Small intestine (tissue), 7 donors: ENCODE measurements at regions not wholly inside any gene's neighbourhood (a gene's known extent, or its start where the extent isn't known, plus 50 kb on each side); places are given as distances from the start of the nearest gene placed in this dataset.

Source experiments
- DNase-seq, 2 donors: peaks; one replicate each; pipeline versions ENCODE4 v3.0.0 to v3.0.0-alpha.2; 2013
- FAIRE-seq: peaks from 2 replicates; lab custom pipeline; 2012; peaks lifted over from hg19 to GRCh38; lab: Jason Lieb, UNC
- H3K27ac ChIP-seq, 3 donors: one replicate each; pipeline ENCODE4 v1.5.1; 2013; ENCODE audit warnings: low read length in 2 of 3, mild to moderate bottlenecking in 2 of 3, control low read depth in 1 of 3, inconsistent platforms in 1 of 3, low read depth in 1 of 3, moderate library complexity in 1 of 3
- H3K27me3 ChIP-seq, 3 donors: one replicate each; pipeline ENCODE4 v1.6.1; 2013; ENCODE audit warnings: low read length in 3 of 3, inconsistent platforms in 1 of 3; ENCODE audit not compliant: control insufficient read depth in 3 of 3, insufficient read depth in 3 of 3
- H3K36me3 ChIP-seq, 3 donors: one replicate each; pipeline ENCODE4 v1.6.1; 2013; ENCODE audit warnings: low read length in 3 of 3, inconsistent platforms in 1 of 3, low read depth in 1 of 3, mild to moderate bottlenecking in 1 of 3, moderate library complexity in 1 of 3; ENCODE audit not compliant: control insufficient read depth in 3 of 3, insufficient read depth in 2 of 3
- H3K4me1 ChIP-seq, 3 donors: one replicate each; pipeline ENCODE4 v1.6.1; 2013; ENCODE audit warnings: low read length in 2 of 3, inconsistent platforms in 1 of 3, low read depth in 1 of 3, mild to moderate bottlenecking in 1 of 3, moderate library complexity in 1 of 3; ENCODE audit not compliant: control insufficient read depth in 3 of 3, insufficient read depth in 2 of 3
- H3K4me3 ChIP-seq, 3 donors: one replicate each; pipeline ENCODE4 v1.5.1; 2013; ENCODE audit warnings: low read length in 3 of 3, control low read depth in 1 of 3, inconsistent platforms in 1 of 3, low read depth in 1 of 3, mild to moderate bottlenecking in 1 of 3, moderate library complexity in 1 of 3
- H3K9me3 ChIP-seq, 2 donors: one replicate each; pipeline ENCODE4 v1.6.1; 2013; ENCODE audit warnings: low read depth in 1 of 2, low read length in 1 of 2; ENCODE audit not compliant: control insufficient read depth in 2 of 2, insufficient read depth in 1 of 2
- WGBS, 3 donors: extraction: QIAGEN DNeasy Blood & Tissue Kit; methylation state at CpG; one replicate each; pipeline ENCODE4 v1.1.7; 2013; 5-methylcytosine and 5-hydroxymethylcytosine counted together
- donor health status: healthy with polysubstance abuse.
- donor health status: control.
- donor health status: control.
- donor health status: Bipolar disorder and iron deficiency.
- donor health status: healthy.

- 87 to 91% (median 87%) methylated on average over 10 of the region's 10 CpGs for WGBS, 3 donors
- Histone ChIP-seq H3K36me3 (no peaks in the 10 kb centered on the region), H3K4me3 (no peak overlapping the region), H3K9me3 (peaks cover 0 to 3% of the 10 kb centered on the region in 2 donors), H3K27me3 (no peaks in the 10 kb centered on the region), H3K4me1 (no peaks in the 10 kb centered on the region), H3K27ac (no peak overlapping the region)
- DNase-seq (no peak), FAIRE-seq (no peak)
Measured at GRCh38 chr2:498493-499178, 178.6 kb downstream of the TMEM18 start.

- no peak for DNase-seq
- Histone ChIP-seq H3K27ac (no peak overlapping the region), H3K27me3 (peaks cover 0 to 2% (median 0%) of the 10 kb centered on the region in 3 donors), H3K9me3 (peaks cover 0 to 2% of the 10 kb centered on the region in 2 donors), H3K4me3 (no peak overlapping the region), H3K4me1 (no peaks in the 10 kb centered on the region), H3K36me3 (no peaks in the 10 kb centered on the region)
- WGBS, 3 donors: 65 to 78% (median 66%) methylated on average over 9 of the region's 9 CpGs
- no peak for FAIRE-seq
Measured at GRCh38 chr2:497770-498492, 179.3 kb downstream of the TMEM18 start.

GRCh38 chr2:496729-497128 lies 180.5 kb downstream of the TMEM18 start:
- no peak for FAIRE-seq
- H3K27me3 ChIP-seq: peaks cover 0 to 2% (median 0%) of the 10 kb centered on the region in 3 donors

DNA sequence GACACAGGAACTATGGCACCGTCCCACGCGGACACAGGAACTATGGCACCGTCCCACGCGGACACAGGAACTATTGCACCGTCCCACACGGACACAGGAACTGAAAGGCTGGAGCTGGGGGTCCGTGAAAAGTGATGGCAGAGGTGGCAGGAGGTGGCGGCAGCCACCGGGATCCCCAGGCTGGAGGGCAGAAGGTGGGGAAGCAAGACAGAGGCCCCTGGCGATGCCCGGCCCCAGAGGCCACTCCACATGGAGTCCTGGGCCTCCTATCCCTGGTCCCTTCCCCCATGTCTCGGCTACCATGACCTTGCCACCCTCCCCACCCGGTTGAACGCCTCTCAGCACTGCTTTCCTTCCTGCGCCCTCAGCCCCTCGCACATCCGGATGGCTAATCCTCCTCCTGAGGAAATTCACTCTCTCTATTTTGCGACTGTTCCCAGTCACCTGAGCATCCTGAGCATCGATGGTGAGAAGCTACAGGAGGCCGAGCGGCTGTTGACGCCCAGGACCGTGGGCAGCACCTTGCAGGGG lies 181.4 kb downstream of the TMEM18 start:
- Histone ChIP-seq H3K27ac (no peak overlapping the region), H3K27me3 (peaks cover 0 to 2% (median 0%) of the 10 kb centered on the region in 3 donors), H3K4me1 (no peaks in the 10 kb centered on the region), H3K36me3 (no peaks in the 10 kb centered on the region), H3K4me3 (no peak overlapping the region), H3K9me3 (no peaks in the 10 kb centered on the region)
- WGBS, 3 donors: 90% methylated on average over 20 to 25 of the region's 25 CpGs
- no peak for FAIRE-seq
- DNase-seq: no peak

More at GRCh38 chr2:496729-497128, 180.5 kb downstream of the TMEM18 start:
- 84 to 94% (median 93%) methylated on average over 24 of the region's 24 CpGs for WGBS, 3 donors
- no peak overlapping the region for H3K27ac ChIP-seq
- no peaks in the 10 kb centered on the region for H3K36me3 ChIP-seq
- DNase-seq: no peak
- no peaks in the 10 kb centered on the region for H3K9me3 ChIP-seq
- H3K4me3 ChIP-seq: no peak overlapping the region
- H3K4me1 ChIP-seq: no peaks in the 10 kb centered on the region

GRCh38 chr2:494853-495252 lies 182.4 kb downstream of the TMEM18 start:
- Histone ChIP-seq H3K27me3 (peaks cover 0 to 2% (median 0%) of the 10 kb centered on the region in 3 donors), H3K36me3 (no peaks in the 10 kb centered on the region), H3K4me3 (no peak overlapping the region), H3K4me1 (no peaks in the 10 kb centered on the region), H3K9me3 (no peaks in the 10 kb centered on the region), H3K27ac (no peak overlapping the region)
- DNase-seq (no peak), FAIRE-seq (no peak)
- WGBS, 3 donors: 79 to 90% (median 84%) methylated on average over 13 of the region's 13 CpGs

GRCh38 chr2:493228-493627 lies 184.0 kb downstream of the TMEM18 start:
- WGBS, 3 donors: 82 to 92% (median 88%) methylated on average over 4 of the region's 4 CpGs

GRCh38 chr2:492178-492577 lies 185.0 kb downstream of the TMEM18 start:
- FAIRE-seq (no peak), DNase-seq (no peak)
- no peaks in the 10 kb centered on the region for H3K9me3 ChIP-seq
- 74 to 83% (median 80%) methylated on average over 14 of the region's 14 CpGs for WGBS, 3 donors
- H3K4me3 ChIP-seq: no peak overlapping the region
- no peaks in the 10 kb centered on the region for H3K36me3 ChIP-seq
- H3K27me3 ChIP-seq: peaks cover 0 to 2% (median 0%) of the 10 kb centered on the region in 3 donors
- no peaks in the 10 kb centered on the region for H3K4me1 ChIP-seq
- H3K27ac ChIP-seq: no peak overlapping the region

More at GRCh38 chr2:493228-493627, 184.0 kb downstream of the TMEM18 start:
- H3K4me3 ChIP-seq: no peak overlapping the region
- DNase-seq (no peak), FAIRE-seq (no peak)
- peaks cover 0 to 2% (median 0%) of the 10 kb centered on the region in 3 donors for H3K27me3 ChIP-seq
- no peaks in the 10 kb centered on the region for H3K9me3 ChIP-seq
- no peak overlapping the region for H3K27ac ChIP-seq
- no peaks in the 10 kb centered on the region for H3K36me3 ChIP-seq
- no peaks in the 10 kb centered on the region for H3K4me1 ChIP-seq

DNA sequence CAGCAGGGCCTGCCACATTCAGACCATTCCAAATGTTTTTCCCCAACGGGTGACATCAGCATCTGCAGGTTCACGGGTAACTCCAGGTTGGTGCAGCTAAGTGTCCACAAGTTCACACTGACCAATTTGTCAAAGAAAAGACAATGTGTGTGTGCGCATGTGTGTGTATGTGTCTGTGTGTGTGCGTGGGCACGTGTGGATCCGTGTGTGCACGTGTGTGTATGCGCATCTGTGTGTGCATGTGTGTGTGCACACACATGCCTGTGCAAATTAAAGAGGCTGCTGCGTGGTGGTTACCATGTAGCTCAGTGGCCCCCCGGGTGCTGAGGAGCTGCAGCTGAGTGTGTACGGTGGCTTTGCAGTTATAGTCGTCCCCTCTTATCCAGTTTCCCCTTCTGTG lies 187.4 kb downstream of the TMEM18 start:
- no peaks in the 10 kb centered on the region for H3K4me1 ChIP-seq
- H3K27ac ChIP-seq: no peak overlapping the region
- peaks cover 0 to 2% (median 0%) of the 10 kb centered on the region in 3 donors for H3K27me3 ChIP-seq
- 86 to 90% (median 87%) methylated on average over 12 of the region's 12 CpGs for WGBS, 3 donors
- no peak for DNase-seq
- no peaks in the 10 kb centered on the region for H3K9me3 ChIP-seq
- H3K36me3 ChIP-seq: no peaks in the 10 kb centered on the region
- no peak overlapping the region for H3K4me3 ChIP-seq
- FAIRE-seq: no peak
